Keratinocyte (primary cell): ENCODE measurements at regions not wholly inside any gene's neighbourhood (a gene's known extent, or its start where the extent isn't known, plus 50 kb on each side); places are given as distances from the start of the nearest gene placed in this dataset.
"Not testable (repeated sequence)": the region's sequence is repeated elsewhere in the genome, so short reads cannot be mapped to it uniquely, and the experiment has no call there.

Source experiments
- CTCF ChIP-seq, 3 experiments: IDR thresholded peaks in 1 of 3; conservative IDR thresholded peaks in 1 of 3; optimal IDR thresholded peaks in 1 of 3; 2 replicates in 2 of 3; 3 replicates in 1 of 3; pipeline versions ENCODE3 to v1.5.1; 2011; ENCODE audit warnings: low read length in 3 of 3, mild to moderate bottlenecking in 3 of 3, moderate library complexity in 2 of 3, control low read depth in 1 of 3, inconsistent platforms in 1 of 3; ENCODE audit not compliant: insufficient read depth in 2 of 3; ENCODE audit errors: extremely low read depth in 1 of 3
- EZH2 ChIP-seq: IDR thresholded peaks from one replicate; pipeline ENCODE4 v1.6.1; 2012; ENCODE audit warnings: inconsistent platforms, mild to moderate bottlenecking, low read length, moderate library complexity

- TF ChIP-seq EZH2; CTCF (optimal IDR thresholded peaks at IDR 0.05 in 1 of 3, IDR thresholded peaks at IDR 0.05 in 1 of 3, conservative IDR thresholded peaks at IDR 0.05 in 1 of 3; ENCODE audit: extremely low read depth in 1 of 3, insufficient read depth in 2 of 3, low read length in 3 of 3): not testable (repeated sequence)
Measured at GRCh38 chr1:206357962-206358361, 112.3 kb upstream of the IKBKE start.
